IPS-15b (cell line): ENCODE measurements at regions not wholly inside any gene's neighbourhood (a gene's known extent, or its start where the extent isn't known, plus 50 kb on each side); places are given as distances from the start of the nearest gene placed in this dataset.

Source experiments
- H3K27me3 ChIP-seq: one replicate; pipeline ENCODE4 v1.6.1; 2013; ENCODE audit warnings: low read length; ENCODE audit not compliant: control insufficient read depth, insufficient read depth
- H3K36me3 ChIP-seq: one replicate; pipeline ENCODE4 v1.6.1; 2013; ENCODE audit warnings: low read length; ENCODE audit not compliant: control insufficient read depth, insufficient read depth
- H3K4me1 ChIP-seq: one replicate; pipeline ENCODE4 v1.6.1; 2013; ENCODE audit warnings: mild to moderate bottlenecking, low read length; ENCODE audit not compliant: control insufficient read depth, insufficient read depth
- H3K4me3 ChIP-seq: one replicate; pipeline ENCODE4 v1.5.1; 2013; ENCODE audit warnings: low read depth, low read length
- H3K9ac ChIP-seq: one replicate; pipeline ENCODE4 v1.6.1; 2013; ENCODE audit warnings: low read depth, mild to moderate bottlenecking, low read length
- H3K9me3 ChIP-seq: one replicate; pipeline ENCODE4 v1.6.1; 2013; ENCODE audit warnings: mild to moderate bottlenecking, low read length; ENCODE audit not compliant: control insufficient read depth, insufficient read depth

DNA sequence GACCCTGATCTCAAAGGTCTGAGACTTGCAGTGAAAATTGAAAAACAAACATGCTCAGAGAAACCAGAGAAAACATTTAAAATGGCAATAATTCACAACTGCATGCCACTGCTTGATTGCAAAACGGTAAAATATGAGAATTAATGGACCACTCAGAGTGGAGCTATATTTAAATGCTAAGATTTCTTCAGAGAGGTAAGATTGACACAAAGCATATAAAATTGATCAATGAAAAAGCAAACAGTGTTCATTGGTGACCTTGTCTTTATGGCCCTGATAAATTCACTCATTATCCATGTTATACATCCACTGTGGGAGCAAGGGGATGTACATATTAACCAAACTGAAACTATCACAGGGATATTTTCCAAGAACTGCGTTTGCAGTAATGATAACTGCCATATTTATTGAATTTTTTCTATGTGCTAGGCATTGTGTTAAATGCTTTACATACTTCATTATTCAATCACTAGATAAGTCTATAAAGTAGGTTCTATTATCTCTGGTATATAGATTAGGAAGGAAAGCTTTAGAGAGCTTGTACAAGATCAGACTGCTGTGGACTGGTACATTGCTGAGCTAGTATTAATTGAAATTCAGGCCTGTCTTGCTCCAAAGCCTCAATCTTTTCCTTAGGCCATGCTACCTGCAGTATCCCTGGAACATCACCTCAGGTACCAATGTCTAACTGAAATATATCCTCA is 113.9 kb upstream of the LMO3 start:
- Histone ChIP-seq H3K4me1 (no peaks in the 10 kb centered on the region), H3K9me3 (no peaks in the 10 kb centered on the region), H3K9ac (no peak overlapping the region), H3K4me3 (no peak overlapping the region), H3K27me3 (no peaks in the 10 kb centered on the region), H3K36me3 (no peaks in the 10 kb centered on the region)

DNA sequence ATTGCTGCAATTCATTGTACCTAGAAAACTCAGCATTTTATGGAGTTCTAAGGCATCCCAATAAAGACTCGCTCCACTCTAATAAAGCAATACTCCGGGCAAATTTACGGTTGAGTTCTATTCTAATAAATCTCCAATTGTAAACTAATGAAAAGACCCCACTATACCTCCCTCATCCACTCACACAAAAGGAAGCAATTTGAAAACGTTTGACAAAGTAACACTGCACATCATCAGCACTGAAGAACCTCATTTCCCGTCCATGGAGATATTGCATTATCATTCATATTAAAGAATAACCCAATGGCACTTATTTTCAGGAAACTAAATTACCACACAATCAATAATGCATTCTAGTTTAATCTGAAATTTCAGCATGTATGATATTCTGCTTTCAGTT is 111.0 kb upstream of the LMO3 start:
- no peaks in the 10 kb centered on the region for H3K36me3 ChIP-seq
- H3K4me3 ChIP-seq, result no peak overlapping the region
- no peaks in the 10 kb centered on the region for H3K4me1 ChIP-seq
- H3K27me3 ChIP-seq, result no peaks in the 10 kb centered on the region
- H3K9me3 ChIP-seq, result no peaks in the 10 kb centered on the region
- no peak overlapping the region for H3K9ac ChIP-seq

DNA sequence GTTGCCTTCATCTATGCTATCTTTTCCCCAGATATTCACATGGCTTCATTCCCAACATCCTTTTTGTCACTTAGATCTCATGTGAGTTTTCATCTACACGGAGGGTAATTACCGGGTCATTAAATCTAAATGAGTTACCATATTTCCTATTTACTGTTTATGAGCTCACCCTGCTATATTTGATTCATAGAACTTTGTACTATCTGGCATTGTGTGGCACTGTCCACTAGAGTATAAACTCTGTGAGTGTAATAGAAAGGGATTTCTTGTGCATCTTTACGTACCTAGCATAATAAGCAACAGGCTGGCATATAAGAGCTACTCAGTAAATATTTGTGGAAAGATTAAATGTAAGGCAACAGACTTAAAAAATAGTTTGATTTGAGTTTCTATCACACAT is 86.1 kb upstream of the LMO3 start:
- Histone ChIP-seq H3K9me3 (no peaks in the 10 kb centered on the region), H3K9ac (no peak overlapping the region), H3K36me3 (no peaks in the 10 kb centered on the region), H3K4me1 (no peaks in the 10 kb centered on the region), H3K4me3 (no peak overlapping the region), H3K27me3 (no peaks in the 10 kb centered on the region)

DNA sequence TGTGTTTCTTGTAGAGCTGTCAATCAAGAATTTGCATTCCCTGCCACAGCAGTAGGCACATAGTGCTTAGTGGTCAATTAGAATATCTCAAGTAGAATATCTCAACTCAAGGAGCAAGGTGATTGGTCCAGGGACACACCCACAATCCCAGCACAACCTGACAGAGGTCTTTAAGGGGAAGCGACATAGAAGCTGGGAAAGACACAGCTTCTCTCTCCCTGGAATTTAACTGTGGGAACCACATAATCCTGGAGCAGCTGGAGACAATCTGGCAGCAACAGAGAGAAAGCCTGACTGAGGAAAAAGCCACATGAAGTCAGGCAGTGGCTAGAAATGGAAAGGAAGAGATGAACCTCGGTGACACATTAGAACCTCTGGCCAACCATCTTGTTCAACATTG is 85.7 kb upstream of the LMO3 start:
- no peaks in the 10 kb centered on the region for H3K36me3 ChIP-seq
- no peak overlapping the region for H3K9ac ChIP-seq
- H3K4me1 ChIP-seq, result no peaks in the 10 kb centered on the region
- no peaks in the 10 kb centered on the region for H3K27me3 ChIP-seq
- H3K4me3 ChIP-seq, result no peak overlapping the region
- no peaks in the 10 kb centered on the region for H3K9me3 ChIP-seq

DNA sequence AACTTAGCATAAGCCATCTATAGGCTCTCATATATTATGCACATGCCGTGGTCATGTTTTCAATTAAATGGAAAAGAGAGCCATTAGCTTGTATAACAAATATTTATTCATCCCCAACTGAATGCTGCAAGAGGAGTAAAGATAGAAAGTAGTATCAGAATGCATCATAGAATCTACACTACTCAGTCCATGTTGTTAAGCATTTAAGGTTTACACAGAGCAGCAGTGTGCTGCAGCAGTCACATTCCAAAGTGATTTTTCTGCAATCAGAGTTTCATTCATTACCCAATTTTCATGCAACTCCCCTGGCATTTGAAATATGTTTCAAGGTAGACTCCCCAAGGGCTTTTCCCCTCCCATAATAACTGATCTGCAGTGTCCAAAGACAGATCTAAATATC is 82.2 kb upstream of the LMO3 start:
- H3K27me3 ChIP-seq, result no peaks in the 10 kb centered on the region
- H3K36me3 ChIP-seq, result no peaks in the 10 kb centered on the region
- H3K9ac ChIP-seq, result no peak overlapping the region
- H3K9me3 ChIP-seq, result no peaks in the 10 kb centered on the region
- H3K4me3 ChIP-seq, result no peak overlapping the region
- no peaks in the 10 kb centered on the region for H3K4me1 ChIP-seq

DNA sequence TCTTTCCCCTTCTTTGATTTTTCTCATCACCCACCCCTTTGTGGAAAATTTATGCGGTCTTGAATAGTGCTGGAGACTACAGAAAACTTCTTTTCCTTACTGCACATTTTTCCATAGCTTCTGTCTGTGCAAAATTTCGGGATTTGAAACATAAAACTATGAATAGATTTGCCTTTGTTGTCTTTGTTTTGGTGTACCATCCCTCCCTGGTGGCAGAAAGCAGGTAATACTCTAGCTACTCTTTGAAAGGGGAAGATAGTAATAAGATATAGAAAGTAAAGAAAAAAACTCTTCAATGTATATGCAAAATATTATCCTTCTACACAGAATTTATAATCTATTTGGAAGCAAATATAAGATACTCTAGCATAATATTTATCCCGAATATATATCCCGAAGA is 79.1 kb upstream of the LMO3 start:
- Histone ChIP-seq H3K9ac (no peak overlapping the region), H3K4me1 (no peaks in the 10 kb centered on the region), H3K4me3 (no peak overlapping the region), H3K36me3 (no peaks in the 10 kb centered on the region), H3K9me3 (no peaks in the 10 kb centered on the region), H3K27me3 (no peaks in the 10 kb centered on the region)

DNA sequence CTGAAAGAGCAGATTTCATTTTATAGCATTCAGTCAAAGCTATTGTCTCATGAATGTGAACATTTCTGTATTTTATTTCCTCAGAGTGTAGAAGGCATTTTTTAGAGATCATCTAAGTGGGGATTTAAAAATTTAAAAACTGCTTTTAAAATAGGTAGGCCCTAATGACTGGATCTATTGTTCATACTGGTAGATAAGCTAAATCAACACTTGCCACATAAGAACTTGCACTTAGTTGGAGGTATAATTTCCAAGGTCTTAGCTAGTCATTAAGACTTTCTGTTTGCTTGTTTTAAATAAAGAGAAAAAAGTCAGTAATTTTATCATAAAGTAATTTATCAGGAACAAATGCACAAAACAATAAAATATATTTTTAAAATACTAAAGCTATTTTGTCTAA is 75.2 kb upstream of the LMO3 start:
- H3K36me3 ChIP-seq, result no peaks in the 10 kb centered on the region
- no peaks in the 10 kb centered on the region for H3K4me1 ChIP-seq
- H3K4me3 ChIP-seq, result no peak overlapping the region
- H3K9me3 ChIP-seq, result no peaks in the 10 kb centered on the region
- H3K27me3 ChIP-seq, result no peaks in the 10 kb centered on the region
- H3K9ac ChIP-seq, result no peak overlapping the region

DNA sequence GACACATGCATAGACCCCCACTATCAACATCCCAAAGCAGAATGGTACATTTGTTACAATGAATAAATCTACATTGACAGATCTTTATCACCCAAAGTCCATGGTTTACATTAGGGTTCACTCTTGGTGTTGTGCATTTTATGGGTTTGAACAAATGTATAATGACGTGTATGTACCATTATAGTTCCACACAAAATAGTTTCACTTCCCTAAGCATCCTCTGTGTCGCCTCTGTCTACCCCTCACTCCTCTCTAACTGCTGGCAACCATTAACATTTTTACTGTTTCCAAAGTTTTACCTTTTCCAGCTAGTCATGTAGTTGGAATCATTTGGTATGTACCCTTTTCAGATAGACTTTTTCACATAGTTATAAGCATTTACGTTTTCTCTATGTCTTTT is 69.5 kb upstream of the LMO3 start:
- Histone ChIP-seq H3K4me1 (no peaks in the 10 kb centered on the region), H3K9me3 (no peaks in the 10 kb centered on the region), H3K9ac (no peak overlapping the region), H3K27me3 (no peaks in the 10 kb centered on the region), H3K36me3 (no peaks in the 10 kb centered on the region), H3K4me3 (no peak overlapping the region)

DNA sequence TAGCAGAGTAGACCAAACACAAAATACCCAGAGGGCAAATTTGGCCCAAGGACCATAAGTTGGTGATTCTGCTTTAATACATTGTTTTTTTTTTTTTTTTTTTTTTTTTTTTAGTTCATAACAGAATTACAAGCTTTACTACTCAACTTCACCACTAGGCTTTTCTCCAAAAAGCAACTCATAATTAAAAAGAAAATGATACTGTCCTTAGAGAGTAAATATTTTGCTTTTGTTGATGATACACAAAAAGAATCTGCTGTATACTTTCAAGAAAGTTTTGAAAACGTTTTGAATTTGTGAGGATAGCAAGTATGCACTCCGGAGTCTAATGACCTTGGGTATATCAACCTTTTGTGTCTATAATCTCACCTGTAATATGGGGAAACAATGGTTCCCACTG is 68.9 kb upstream of the LMO3 start:
- no peaks in the 10 kb centered on the region for H3K27me3 ChIP-seq
- H3K9ac ChIP-seq, result no peak overlapping the region
- H3K4me3 ChIP-seq, result no peak overlapping the region
- H3K9me3 ChIP-seq, result no peaks in the 10 kb centered on the region
- H3K36me3 ChIP-seq, result no peaks in the 10 kb centered on the region
- no peaks in the 10 kb centered on the region for H3K4me1 ChIP-seq

DNA sequence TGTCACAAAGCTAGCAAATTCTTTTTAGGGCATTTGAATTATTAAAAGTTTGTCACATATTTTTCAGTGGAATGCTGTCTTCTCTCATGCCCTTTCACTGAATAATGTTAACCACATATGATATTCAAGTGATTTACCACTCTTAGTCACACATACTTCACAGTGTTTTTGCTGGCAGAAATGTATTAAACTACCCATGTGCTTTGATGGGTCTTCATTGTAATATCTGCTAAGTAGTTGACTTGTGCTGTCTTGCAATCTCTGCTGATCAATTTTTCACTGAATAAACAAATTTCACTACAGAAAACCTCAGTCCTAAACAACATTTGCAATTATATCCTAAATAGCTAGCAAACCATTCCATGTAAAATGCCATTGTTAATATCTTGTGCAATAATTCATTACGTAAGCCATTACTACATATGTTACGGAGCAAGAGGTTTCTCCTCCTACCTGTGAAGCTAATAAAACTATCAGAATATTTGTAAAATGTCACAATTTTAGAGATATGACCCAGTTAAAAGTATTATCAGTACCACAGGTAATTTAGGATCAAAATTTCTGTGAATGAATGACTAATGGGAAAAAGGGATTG is 64.6 kb upstream of the LMO3 start:
- no peaks in the 10 kb centered on the region for H3K36me3 ChIP-seq
- H3K9me3 ChIP-seq, result no peaks in the 10 kb centered on the region
- H3K4me3 ChIP-seq, result no peak overlapping the region
- no peak overlapping the region for H3K9ac ChIP-seq
- peaks cover 10% of the 10 kb centered on the region for H3K4me1 ChIP-seq
- no peaks in the 10 kb centered on the region for H3K27me3 ChIP-seq

DNA sequence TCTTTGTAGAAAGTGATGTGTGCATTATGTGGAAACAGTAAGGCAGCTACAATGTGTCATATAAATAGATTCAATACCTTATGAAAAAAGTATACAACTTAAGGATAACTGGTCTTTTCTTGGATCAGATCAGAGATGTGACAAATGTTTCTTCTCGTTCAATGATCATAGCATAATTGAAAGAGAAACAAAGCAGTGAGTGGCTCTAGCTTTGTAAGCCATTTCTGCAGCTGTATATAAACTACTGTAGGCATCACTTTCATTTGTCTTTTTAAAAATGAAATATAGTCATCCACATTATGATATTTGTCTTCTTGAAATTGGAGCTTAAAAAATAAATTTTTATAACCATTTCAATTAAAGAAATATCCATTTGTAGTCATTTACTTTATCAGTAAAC is 63.8 kb upstream of the LMO3 start:
- Histone ChIP-seq H3K4me1 (peaks cover 10% of the 10 kb centered on the region), H3K9ac (no peak overlapping the region), H3K27me3 (no peaks in the 10 kb centered on the region), H3K36me3 (no peaks in the 10 kb centered on the region), H3K9me3 (no peaks in the 10 kb centered on the region), H3K4me3 (no peak overlapping the region)

DNA sequence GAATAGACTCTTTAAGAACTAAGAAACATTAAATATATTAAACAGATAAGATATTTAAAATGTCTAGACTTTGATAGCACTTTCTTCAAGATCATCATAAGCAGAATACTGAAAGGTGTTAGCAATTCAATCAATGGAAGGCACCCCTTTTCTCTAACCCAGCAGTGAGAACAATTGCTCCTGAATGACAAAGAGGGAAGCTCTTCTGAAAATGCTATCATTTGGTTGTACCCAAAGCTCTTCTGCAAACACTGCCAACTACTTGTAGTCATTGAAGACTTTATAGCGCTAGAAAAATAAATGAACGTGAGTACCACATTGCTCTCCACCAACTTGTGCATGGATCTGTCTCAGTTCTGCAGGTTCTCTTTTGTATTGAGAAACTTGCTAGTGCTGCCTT is 62.2 kb upstream of the LMO3 start:
- H3K9me3 ChIP-seq, result no peaks in the 10 kb centered on the region
- H3K4me1 ChIP-seq, result peaks cover 10% of the 10 kb centered on the region
- no peaks in the 10 kb centered on the region for H3K36me3 ChIP-seq
- no peak overlapping the region for H3K9ac ChIP-seq
- no peak overlapping the region for H3K4me3 ChIP-seq
- H3K27me3 ChIP-seq, result no peaks in the 10 kb centered on the region
